ENCODE measurements at regions not wholly inside any gene's neighbourhood (a gene's known extent, or its start where the extent isn't known, plus 50 kb on each side); places are given as distances from the start of the nearest gene placed in this dataset.
A peak's percentile ranks its signal among the peaks of the same experiment; 100 is the strongest.

GRCh38 chr14:53651096-53651740, 305.4 kb downstream of the BMP4 start:
- intact Hi-C loops (cut with DNase I), result no loop called here
- Histone ChIP-seq H3K27me3 (ENCODE audit: insufficient read depth in 3 of 3, low read length in 2 of 3) (no peaks in the 10 kb centered on the region), H3K4me3 (no peak overlapping the region), H3K9me3 (no peaks in the 10 kb centered on the region), H3K27ac (no peak overlapping the region), H3K4me1 (no peaks in the 10 kb centered on the region), H3K36me3 (ENCODE audit: insufficient read depth in 1 of 2, low read depth in 1 of 2) (no peaks in the 10 kb centered on the region)
- DNase-seq (no peak), ATAC-seq (no peak)
- TF ChIP-seq CTCF (IDR thresholded peaks at IDR 0.05), result no peak
- 91 to 96% (median 95%) methylated on average over 3 of the region's 3 CpGs for WGBS, 3 donors

- H3K9me3 ChIP-seq, result no peaks in the 10 kb centered on the region
Observed at GRCh38 chr14:53646925-53647324, 309.7 kb downstream of the BMP4 start.

GRCh38 chr14:53640695-53641094, 315.9 kb downstream of the BMP4 start:
- WGBS, 3 donors, result 21 to 35% (median 23%) methylated on average over 4 of the region's 4 CpGs
- TF ChIP-seq CTCF (IDR thresholded peaks at IDR 0.05), result no peak

More at GRCh38 chr14:53646925-53647324, 309.7 kb downstream of the BMP4 start:
- no peaks in the 10 kb centered on the region for H3K27me3 ChIP-seq (ENCODE audit: insufficient read depth in 3 of 3, low read length in 2 of 3)
- no peaks in the 10 kb centered on the region for H3K36me3 ChIP-seq (ENCODE audit: insufficient read depth in 1 of 2, low read depth in 1 of 2)
- no peak overlapping the region for H3K4me3 ChIP-seq
- H3K27ac ChIP-seq, result no peak overlapping the region
- no peak for TF ChIP-seq CTCF (IDR thresholded peaks at IDR 0.05)
- ATAC-seq, result no peak
- no peak for DNase-seq
- H3K4me1 ChIP-seq, result no peaks in the 10 kb centered on the region
- intact Hi-C loops (cut with DNase I), result no loop called here

GRCh38 chr14:53638966-53639365, 317.7 kb downstream of the BMP4 start:
- H3K9me3 ChIP-seq, result no peaks in the 10 kb centered on the region
- no peaks in the 10 kb centered on the region for H3K4me1 ChIP-seq
- no peak for DNase-seq
- no peak overlapping the region for H3K4me3 ChIP-seq
- no peak for ATAC-seq
- 90 to 96% (median 90%) methylated on average over 1 of the region's 1 CpG for WGBS, 3 donors
- H3K36me3 ChIP-seq (ENCODE audit: insufficient read depth in 1 of 2, low read depth in 1 of 2), result no peaks in the 10 kb centered on the region
- no peaks in the 10 kb centered on the region for H3K27me3 ChIP-seq (ENCODE audit: insufficient read depth in 3 of 3, low read length in 2 of 3)
- no peak overlapping the region for H3K27ac ChIP-seq
- intact Hi-C loops (cut with DNase I), result no loop called here
- TF ChIP-seq CTCF (IDR thresholded peaks at IDR 0.05), result no peak

More at GRCh38 chr14:53640695-53641094, 315.9 kb downstream of the BMP4 start:
- no peaks in the 10 kb centered on the region for H3K36me3 ChIP-seq (ENCODE audit: insufficient read depth in 1 of 2, low read depth in 1 of 2)
- DNase-seq (no peak), ATAC-seq (peak in 1 of 4 donors; percentile 27)
- no peak overlapping the region for H3K4me3 ChIP-seq
- H3K27me3 ChIP-seq (ENCODE audit: insufficient read depth in 3 of 3, low read length in 2 of 3), result no peaks in the 10 kb centered on the region
- no peaks in the 10 kb centered on the region for H3K4me1 ChIP-seq
- no peak overlapping the region for H3K27ac ChIP-seq
- intact Hi-C loops (cut with DNase I), result no loop called here
- H3K9me3 ChIP-seq, result no peaks in the 10 kb centered on the region

GRCh38 chr14:53634793-53635192, 321.8 kb downstream of the BMP4 start:
- Histone ChIP-seq H3K9me3 (no peaks in the 10 kb centered on the region), H3K4me3 (no peak overlapping the region), H3K27ac (no peak overlapping the region), H3K27me3 (ENCODE audit: insufficient read depth in 3 of 3, low read length in 2 of 3) (no peaks in the 10 kb centered on the region), H3K4me1 (no peaks in the 10 kb centered on the region), H3K36me3 (ENCODE audit: insufficient read depth in 1 of 2, low read depth in 1 of 2) (no peaks in the 10 kb centered on the region)
- intact Hi-C loops (cut with DNase I), result no loop called here
- DNase-seq, result no peak
- 91 to 95% (median 93%) methylated on average over 4 of the region's 4 CpGs for WGBS, 3 donors
- no peak for TF ChIP-seq CTCF (IDR thresholded peaks at IDR 0.05)
- no peak for ATAC-seq

Measured in psoas muscle (tissue), 7 donors.